Lower lobe of right lung (tissue), 2 donors: ENCODE measurements at regions not wholly inside any gene's neighbourhood (a gene's known extent, or its start where the extent isn't known, plus 50 kb on each side); places are given as distances from the start of the nearest gene placed in this dataset.

Experiments used
- ATAC-seq, 2 donors: fragments of 200-7000 bp; cut with Tn5 transposase; one replicate each; pipeline ENCODE4 v1.9.1; 2020 to 2022; ENCODE audit warnings: mild to moderate bottlenecking in 2 of 2, moderate library complexity in 2 of 2
- DNase-seq: peaks from one replicate; pipeline ENCODE4 v3.0.0-alpha.2; 2020
- H3K27ac ChIP-seq: fragments of 200-600 bp; one replicate; pipeline ENCODE4 v1.8.0; 2022
- H3K27me3 ChIP-seq: fragments of 200-600 bp; one replicate; pipeline ENCODE4 v1.8.0; 2022; ENCODE audit warnings: low read depth
- H3K36me3 ChIP-seq: fragments of 200-600 bp; one replicate; pipeline ENCODE4 v1.8.0; 2022; ENCODE audit warnings: mild to moderate bottlenecking
- H3K4me1 ChIP-seq: fragments of 200-600 bp; one replicate; pipeline ENCODE4 v1.8.0; 2022
- H3K4me3 ChIP-seq: fragments of 200-600 bp; one replicate; pipeline ENCODE4 v1.8.0; 2022; ENCODE audit warnings: mild to moderate bottlenecking
- H3K9me3 ChIP-seq: fragments of 200-600 bp; one replicate; pipeline ENCODE4 v1.8.0; 2022
- CTCF ChIP-seq: fragments of 200-600 bp; IDR thresholded peaks from one replicate; pipeline ENCODE4 v1.8.0; 2022; ENCODE audit warnings: antibody characterized with exemption, mild to moderate bottlenecking
- intact Hi-C: fragments of 100-400 bp; cut with DNase I; formaldehyde crosslinking; loops from one replicate; pipeline ENCODE4 v1.11.0; 2022
- donor health status: DM: no; HTN: yes; CAD: no; lungs with severe emphysema.

GRCh38 chr12:115570069-115570777 lies 707.3 kb downstream of the MED13L start:
- H3K36me3 ChIP-seq: no peaks in the 10 kb centered on the region
- no peak for TF ChIP-seq CTCF
- H3K4me1 ChIP-seq: no peaks in the 10 kb centered on the region
- no peak overlapping the region for H3K4me3 ChIP-seq
- no peak for ATAC-seq
- no peak for DNase-seq
- no peaks in the 10 kb centered on the region for H3K27me3 ChIP-seq
- H3K9me3 ChIP-seq: no peaks in the 10 kb centered on the region
- intact Hi-C loops: no loop called here
- H3K27ac ChIP-seq: no peak overlapping the region

DNA sequence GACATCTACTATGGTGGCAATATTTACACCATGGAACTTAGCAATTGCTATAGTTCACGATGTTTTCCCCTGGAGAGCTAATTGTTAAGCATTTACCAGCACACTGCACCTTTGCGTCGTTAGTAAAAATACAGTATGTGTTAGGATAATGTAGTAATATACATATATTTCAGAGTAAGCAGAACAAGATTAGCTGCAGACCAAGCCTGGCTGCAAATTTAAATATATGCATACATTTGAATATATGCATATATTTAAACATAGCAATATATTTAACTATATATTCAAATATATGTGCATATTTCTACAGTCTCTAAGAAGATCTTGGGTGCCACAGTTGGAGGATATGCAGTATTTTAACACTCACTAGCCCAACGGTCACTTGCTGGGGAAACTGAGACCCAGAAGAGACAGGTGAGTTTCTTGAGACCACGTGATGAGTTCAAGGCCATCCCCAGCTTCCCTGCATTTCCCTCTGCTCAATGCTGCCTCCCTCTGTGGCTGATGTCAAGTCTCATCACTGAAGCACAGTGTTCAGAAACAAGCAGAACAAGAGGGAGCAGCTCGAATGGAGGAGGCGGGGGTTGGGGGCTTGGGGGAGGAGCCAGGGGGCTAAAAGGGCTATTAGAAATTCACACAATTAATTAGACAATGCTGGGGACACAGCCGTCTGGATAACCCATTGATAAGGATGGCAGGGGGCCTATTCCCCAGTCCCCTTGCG lies 708.0 kb downstream of the MED13L start:
- TF ChIP-seq CTCF: no peak
- ATAC-seq (no peak), DNase-seq (no peak)
- H3K27me3 ChIP-seq: no peaks in the 10 kb centered on the region
- H3K27ac ChIP-seq: no peak overlapping the region
- no peak overlapping the region for H3K4me3 ChIP-seq
- H3K9me3 ChIP-seq: no peaks in the 10 kb centered on the region
- no peaks in the 10 kb centered on the region for H3K4me1 ChIP-seq
- no peaks in the 10 kb centered on the region for H3K36me3 ChIP-seq
- intact Hi-C loops: no loop called here

GRCh38 chr12:115558281-115558680 lies 719.2 kb downstream of the MED13L start:
- no peaks in the 10 kb centered on the region for H3K27me3 ChIP-seq
- no peak for DNase-seq
- no peak overlapping the region for H3K27ac ChIP-seq
- no peak for ATAC-seq
- no peaks in the 10 kb centered on the region for H3K4me1 ChIP-seq
- TF ChIP-seq CTCF: no peak
- H3K36me3 ChIP-seq: no peaks in the 10 kb centered on the region
- intact Hi-C loops: no loop called here
- H3K4me3 ChIP-seq: no peak overlapping the region
- H3K9me3 ChIP-seq: no peaks in the 10 kb centered on the region

GRCh38 chr12:115553622-115554021 lies 723.9 kb downstream of the MED13L start:
- Histone ChIP-seq H3K9me3 (no peaks in the 10 kb centered on the region), H3K4me1 (no peaks in the 10 kb centered on the region), H3K27ac (no peak overlapping the region)

DNA sequence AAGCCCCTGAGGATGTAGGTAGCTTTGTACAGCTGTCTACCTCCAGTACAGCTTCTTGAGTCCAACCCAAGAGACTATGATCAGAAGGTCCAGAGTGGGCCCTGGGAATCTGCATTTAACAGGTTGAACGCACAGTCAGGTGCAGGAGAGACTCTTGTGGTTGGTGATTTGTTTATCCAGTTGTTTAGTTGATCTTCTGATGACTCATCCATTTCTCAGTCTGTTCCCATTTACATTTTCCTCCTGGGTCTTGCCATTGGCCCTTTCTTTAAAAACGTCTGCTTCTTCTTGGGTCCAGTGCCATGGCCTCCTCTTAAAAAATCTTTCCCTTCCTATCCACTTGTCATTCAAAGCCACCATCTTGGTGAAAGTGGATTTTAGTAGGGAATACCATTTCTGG lies 734.2 kb downstream of the MED13L start:
- H3K4me3 ChIP-seq: no peak overlapping the region
- H3K9me3 ChIP-seq: peaks cover 7% of the 10 kb centered on the region
- no peaks in the 10 kb centered on the region for H3K36me3 ChIP-seq
- no peak overlapping the region for H3K27ac ChIP-seq
- no peak for ATAC-seq
- intact Hi-C loops: no loop called here
- no peak for TF ChIP-seq CTCF
- H3K27me3 ChIP-seq: no peaks in the 10 kb centered on the region
- H3K4me1 ChIP-seq: no peaks in the 10 kb centered on the region
- DNase-seq: no peak

More at GRCh38 chr12:115553622-115554021, 723.9 kb downstream of the MED13L start:
- Histone ChIP-seq H3K27me3 (no peaks in the 10 kb centered on the region), H3K36me3 (no peaks in the 10 kb centered on the region), H3K4me3 (no peak overlapping the region)
- TF ChIP-seq CTCF: no peak
- intact Hi-C loops: no loop called here
- ATAC-seq (no peak), DNase-seq (no peak)
